ENCODE measurements at regions not wholly inside any gene's neighbourhood (a gene's known extent, or its start where the extent isn't known, plus 50 kb on each side); places are given as distances from the start of the nearest gene placed in this dataset.

DNA sequence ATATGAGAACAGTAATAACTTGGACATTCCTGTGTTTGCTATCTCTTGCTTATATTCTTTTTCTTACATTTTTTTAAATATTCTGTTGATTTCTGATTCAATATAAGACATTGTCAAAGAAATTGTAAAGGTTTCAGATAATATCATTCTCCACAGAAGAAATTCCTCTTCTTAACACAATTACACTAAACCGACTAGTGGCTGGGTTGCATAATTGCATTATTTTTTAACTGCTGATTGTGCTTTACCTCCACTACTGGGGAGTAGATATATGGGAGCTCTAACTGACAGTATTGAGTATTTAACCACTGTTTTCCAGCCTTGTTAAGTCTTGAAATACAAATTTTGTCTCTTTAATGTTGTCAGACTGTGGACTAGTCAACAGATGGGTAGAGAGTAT, 723.8 kb upstream of the EDIL3 start:
- no peaks in the 10 kb centered on the region for H3K27me3 ChIP-seq
- no peaks in the 10 kb centered on the region for H3K9me3 ChIP-seq
- TF ChIP-seq EP300 (IDR thresholded peaks at IDR 0.05) (no peak), POLR2A (IDR thresholded peaks at IDR 0.05) (no peak), POLR2AphosphoS5 (IDR thresholded peaks at IDR 0.05) (no peak)
- TF ChIP-seq, protein P1, sequence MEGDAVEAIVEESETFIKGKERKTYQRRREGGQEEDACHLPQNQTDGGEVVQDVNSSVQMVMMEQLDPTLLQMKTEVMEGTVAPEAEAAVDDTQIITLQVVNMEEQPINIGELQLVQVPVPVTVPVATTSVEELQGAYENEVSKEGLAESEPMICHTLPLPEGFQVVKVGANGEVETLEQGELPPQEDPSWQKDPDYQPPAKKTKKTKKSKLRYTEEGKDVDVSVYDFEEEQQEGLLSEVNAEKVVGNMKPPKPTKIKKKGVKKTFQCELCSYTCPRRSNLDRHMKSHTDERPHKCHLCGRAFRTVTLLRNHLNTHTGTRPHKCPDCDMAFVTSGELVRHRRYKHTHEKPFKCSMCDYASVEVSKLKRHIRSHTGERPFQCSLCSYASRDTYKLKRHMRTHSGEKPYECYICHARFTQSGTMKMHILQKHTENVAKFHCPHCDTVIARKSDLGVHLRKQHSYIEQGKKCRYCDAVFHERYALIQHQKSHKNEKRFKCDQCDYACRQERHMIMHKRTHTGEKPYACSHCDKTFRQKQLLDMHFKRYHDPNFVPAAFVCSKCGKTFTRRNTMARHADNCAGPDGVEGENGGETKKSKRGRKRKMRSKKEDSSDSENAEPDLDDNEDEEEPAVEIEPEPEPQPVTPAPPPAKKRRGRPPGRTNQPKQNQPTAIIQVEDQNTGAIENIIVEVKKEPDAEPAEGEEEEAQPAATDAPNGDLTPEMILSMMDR (IDR thresholded peaks at IDR 0.05), result no peak
- H3K4me1 ChIP-seq, result no peaks in the 10 kb centered on the region
- H3K4me3 ChIP-seq, result no peak overlapping the region
- no peak for DNase-seq
- intact Hi-C loops (cut with DNase I), result no loop called here
- 38 to 53% methylated on average over 1 of the region's 1 CpG for WGBS, 2 donors
- H3K36me3 ChIP-seq, result no peaks in the 10 kb centered on the region
- H3K27ac ChIP-seq, result no peak overlapping the region

DNA sequence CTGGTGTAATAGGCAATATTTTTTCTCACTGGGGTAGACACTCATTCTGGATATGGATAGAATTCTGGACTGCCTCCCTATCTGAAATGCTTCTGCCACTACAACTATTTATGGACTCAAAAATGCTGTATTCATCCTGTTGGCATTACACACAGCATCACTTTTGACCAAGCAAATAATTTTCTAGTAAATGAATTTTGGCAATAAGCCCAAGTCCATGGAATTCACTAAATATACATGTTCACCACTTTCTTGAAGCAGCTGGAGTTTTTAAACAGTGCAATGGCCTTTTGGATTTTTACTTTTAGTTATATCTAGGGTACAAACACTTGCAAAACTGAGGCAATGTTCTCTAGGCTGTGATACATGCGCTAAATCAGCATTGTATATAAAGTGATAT, 724.9 kb upstream of the EDIL3 start:
- H3K9me3 ChIP-seq, result no peaks in the 10 kb centered on the region
- H3K4me1 ChIP-seq, result no peaks in the 10 kb centered on the region
- no peaks in the 10 kb centered on the region for H3K27me3 ChIP-seq
- H3K4me3 ChIP-seq, result no peak overlapping the region
- intact Hi-C loops (cut with DNase I), result no loop called here
- no peak for TF ChIP-seq EP300 (IDR thresholded peaks at IDR 0.05)
- TF ChIP-seq, protein P1 (IDR thresholded peaks at IDR 0.05), result no peak
- no peak for TF ChIP-seq POLR2AphosphoS5 (IDR thresholded peaks at IDR 0.05)
- TF ChIP-seq POLR2A (IDR thresholded peaks at IDR 0.05), result no peak
- 85 to 87% methylated on average over 1 of the region's 1 CpG for WGBS, 2 donors
- no peaks in the 10 kb centered on the region for H3K36me3 ChIP-seq
- DNase-seq, result no peak
- no peak overlapping the region for H3K27ac ChIP-seq

DNA sequence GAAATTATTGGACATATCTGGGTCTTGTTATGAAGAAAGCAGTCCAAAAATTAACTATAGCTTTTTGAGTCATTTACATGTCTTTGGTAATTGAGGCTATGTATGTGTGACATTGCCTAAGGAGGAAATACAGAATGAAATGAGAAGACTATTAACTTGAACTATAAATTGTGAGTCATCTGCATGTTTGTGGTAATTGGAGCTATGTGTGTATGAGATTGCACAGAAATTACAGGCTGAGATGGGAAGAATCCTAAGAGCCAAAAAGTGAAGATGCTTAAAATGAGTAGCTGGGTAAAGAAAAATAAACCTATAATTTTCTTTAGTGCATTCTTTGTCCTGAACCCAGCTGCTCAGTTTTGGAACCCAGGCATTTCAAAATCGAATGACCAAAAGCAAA, 747.6 kb upstream of the EDIL3 start:
- TF ChIP-seq EP300 (IDR thresholded peaks at IDR 0.05), result no peak
- TF ChIP-seq POLR2AphosphoS5 (IDR thresholded peaks at IDR 0.05), result no peak
- TF ChIP-seq POLR2A (IDR thresholded peaks at IDR 0.05), result no peak
- TF ChIP-seq, protein P1 (IDR thresholded peaks at IDR 0.05), result no peak
- H3K4me1 ChIP-seq, result no peaks in the 10 kb centered on the region
- DNase-seq, result no peak
- no peak overlapping the region for H3K27ac ChIP-seq
- no peaks in the 10 kb centered on the region for H3K36me3 ChIP-seq
- no peak overlapping the region for H3K4me3 ChIP-seq
- intact Hi-C loops (cut with DNase I), result no loop called here
- no peaks in the 10 kb centered on the region for H3K27me3 ChIP-seq
- WGBS, 2 donors, result 68 to 78% methylated on average over 1 of the region's 1 CpG
- no peaks in the 10 kb centered on the region for H3K9me3 ChIP-seq

DNA sequence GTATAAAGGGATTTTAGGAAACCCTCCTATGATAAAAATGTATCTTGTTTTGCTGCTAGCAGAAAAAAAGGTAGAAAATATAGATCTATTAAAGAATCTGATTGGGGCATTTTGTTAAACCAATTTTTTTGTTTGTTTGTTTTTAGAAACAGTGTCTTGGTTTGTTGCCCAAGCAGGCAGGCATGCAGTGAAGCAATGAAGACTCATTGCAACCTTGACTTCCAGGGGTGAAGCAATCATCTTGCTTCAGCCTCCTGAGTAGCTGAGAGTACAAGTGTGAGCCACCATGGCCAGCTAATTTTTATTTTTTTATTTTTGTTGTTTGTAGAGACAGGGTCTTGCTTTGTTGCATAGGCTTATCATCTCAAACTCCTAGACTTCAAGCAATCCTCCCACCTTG, 755.8 kb upstream of the EDIL3 start:
- Histone ChIP-seq H3K4me3 (no peak overlapping the region), H3K9me3 (no peaks in the 10 kb centered on the region), H3K4me1 (no peaks in the 10 kb centered on the region), H3K27ac (no peak overlapping the region), H3K27me3 (no peaks in the 10 kb centered on the region), H3K36me3 (no peaks in the 10 kb centered on the region)
- no peak for TF ChIP-seq POLR2A (IDR thresholded peaks at IDR 0.05)
- TF ChIP-seq, protein P1 (IDR thresholded peaks at IDR 0.05), result no peak
- TF ChIP-seq POLR2AphosphoS5 (IDR thresholded peaks at IDR 0.05), result no peak
- TF ChIP-seq EP300 (IDR thresholded peaks at IDR 0.05), result no peak
- no peak for DNase-seq
- intact Hi-C loops (cut with DNase I), result no loop called here

DNA sequence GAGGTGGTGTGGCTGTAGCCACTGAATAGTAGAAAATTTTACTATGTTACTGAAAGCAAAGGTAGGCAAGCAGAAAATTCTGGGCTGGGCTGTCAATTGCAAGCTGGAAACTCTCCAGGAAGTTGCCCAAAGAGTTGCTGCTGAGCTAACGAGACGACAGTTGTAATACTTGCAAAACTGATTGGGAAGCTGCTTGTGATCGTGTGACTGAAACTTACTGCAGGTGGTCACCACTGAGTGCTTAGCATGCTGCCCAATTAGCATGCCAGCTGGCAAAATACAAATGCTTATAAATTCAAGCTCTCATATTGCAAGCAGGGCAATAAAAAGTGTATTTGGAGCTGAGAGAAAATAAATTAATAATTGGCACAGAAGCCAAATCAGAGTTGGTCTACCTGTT, 758.5 kb upstream of the EDIL3 start:
- Histone ChIP-seq H3K4me1 (no peaks in the 10 kb centered on the region), H3K36me3 (no peaks in the 10 kb centered on the region), H3K4me3 (no peak overlapping the region), H3K27ac (no peak overlapping the region), H3K27me3 (no peaks in the 10 kb centered on the region), H3K9me3 (no peaks in the 10 kb centered on the region)
- no peak for DNase-seq
- TF ChIP-seq POLR2AphosphoS5 (IDR thresholded peaks at IDR 0.05) (no peak), EP300 (IDR thresholded peaks at IDR 0.05) (no peak), POLR2A (IDR thresholded peaks at IDR 0.05) (no peak)
- TF ChIP-seq, protein P1 (IDR thresholded peaks at IDR 0.05), result no peak
- WGBS, 2 donors, result 32 to 65% methylated on average over 3 of the region's 3 CpGs
- intact Hi-C loops (cut with DNase I), result no loop called here
